K562 (cell line): ENCODE measurements at regions not wholly inside any gene's neighbourhood (a gene's known extent, or its start where the extent isn't known, plus 50 kb on each side); places are given as distances from the start of the nearest gene placed in this dataset.

Source experiments
- BHLHE40 ChIP-seq: IDR thresholded peaks from 2 replicates; pipeline ENCODE4 v1.6.1; 2011; ENCODE audit warnings: low read length, improper control_type of control experiment
- DACH1 ChIP-seq: fragments of 450-650 bp; IDR thresholded peaks from 2 replicates; pipeline ENCODE4 v1.6.1; 2018; ENCODE audit not compliant: partially characterized antibody
- ESRRB ChIP-seq: fragments of 250-450 bp; sonication (Bioruptor Pico); IDR thresholded peaks from 2 replicates; pipeline ENCODE4 v1.5.0; 2020; ENCODE audit warnings: mild to moderate bottlenecking, moderate library complexity, borderline replicate concordance
- FOXM1 ChIP-seq, 2 experiments: fragments of 450-650 bp in 1 of 2; sonication (generic) in 1 of 2; formaldehyde crosslinking in 1 of 2; IDR thresholded peaks; 2 replicates each; pipeline versions ENCODE4 v1.6.1 to v1.9.0; 2017 to 2022; ENCODE audit warnings: low read depth in 2 of 2, mild to moderate bottlenecking in 2 of 2, missing genetic modification reagents in 1 of 2, moderate library complexity in 1 of 2
- NFE2L1 ChIP-seq: fragments of 450-650 bp; IDR thresholded peaks from 2 replicates; pipeline ENCODE4 v1.6.1; 2016; ENCODE audit warnings: missing genetic modification characterization, low read depth, mild to moderate bottlenecking, missing compliant biosample characterization, moderate library complexity, borderline replicate concordance
- POLR2A ChIP-seq: fragments of 450-650 bp; conservative IDR thresholded peaks from 2 replicates; pipeline ENCODE4 v1.6.1; 2016
- RAD21 ChIP-seq, 2 experiments: fragments of 250-450 bp in 1 of 2; fragments of 450-650 bp in 1 of 2; sonication (Bioruptor Pico) in 1 of 2; formaldehyde crosslinking in 1 of 2; IDR thresholded peaks in 1 of 2; conservative IDR thresholded peaks in 1 of 2; 2 replicates each; pipeline versions ENCODE4 v1.4.0 to v1.8.0; 2020 to 2022; ENCODE audit warnings: mild to moderate bottlenecking in 2 of 2, moderate library complexity in 1 of 2
- SMARCE1 ChIP-seq: fragments of 450-650 bp; IDR thresholded peaks from 2 replicates; pipeline ENCODE4 v1.7.1; 2016; ENCODE audit warnings: mild to moderate bottlenecking
- SMC3 ChIP-seq: conservative IDR thresholded peaks from 2 replicates; pipeline ENCODE4 v1.6.1; 2011; ENCODE audit warnings: low read depth, low read length, improper control_type of control experiment; ENCODE audit not compliant: insufficient read depth
- YY1 ChIP-seq, 3 experiments: IDR thresholded peaks; 2 replicates each; pipeline ENCODE4 v1.6.1; 2011; ENCODE audit warnings: low read length in 2 of 3, mild to moderate bottlenecking in 2 of 3, moderate library complexity in 2 of 3, borderline replicate concordance in 1 of 3, control low read depth in 1 of 3, low read depth in 1 of 3; ENCODE audit not compliant: insufficient read depth in 3 of 3, insufficient replicate concordance in 2 of 3, control insufficient read depth in 1 of 3, insufficient read length in 1 of 3; ENCODE audit errors: extremely low read depth in 1 of 3
- ZNF584 ChIP-seq: fragments of 200-800 bp; sonication (Bioruptor generic); IDR thresholded peaks from 2 replicates; pipeline ENCODE4 v1.6.1; 2016; ENCODE audit warnings: low read depth, mild to moderate bottlenecking, missing genetic modification characterization, missing compliant biosample characterization
- TF ChIP-seq, protein P1 (sequence below): sonication (generic); formaldehyde crosslinking; IDR thresholded peaks from 2 replicates; pipeline ENCODE4 v1.8.0; 2022; ENCODE audit warnings: mild to moderate bottlenecking, low read depth, missing genetic modification reagents
- TF ChIP-seq, protein P2 (sequence below): fragments of 450-650 bp; formaldehyde crosslinking; IDR thresholded peaks from 2 replicates; pipeline ENCODE4 v1.4.0; 2022; ENCODE audit warnings: missing genetic modification characterization
- TF ChIP-seq, protein P3 (sequence below): fragments of 450-650 bp; formaldehyde crosslinking; IDR thresholded peaks from 2 replicates; pipeline ENCODE4 v1.4.0; 2020; ENCODE audit warnings: mild to moderate bottlenecking, moderate library complexity
- TF ChIP-seq, protein P4 (sequence below), 3 experiments: IDR thresholded peaks in 2 of 3; conservative IDR thresholded peaks in 1 of 3; 2 replicates each; pipeline ENCODE4 v1.5.1; 2011 to 2012; ENCODE audit warnings: low read length in 3 of 3, mild to moderate bottlenecking in 3 of 3, control low read depth in 2 of 3, improper control_type of control experiment in 1 of 3, inconsistent platforms in 1 of 3, low read depth in 1 of 3, mixed read lengths in 1 of 3, moderate library complexity in 1 of 3; ENCODE audit not compliant: insufficient read depth in 2 of 3

DNA sequence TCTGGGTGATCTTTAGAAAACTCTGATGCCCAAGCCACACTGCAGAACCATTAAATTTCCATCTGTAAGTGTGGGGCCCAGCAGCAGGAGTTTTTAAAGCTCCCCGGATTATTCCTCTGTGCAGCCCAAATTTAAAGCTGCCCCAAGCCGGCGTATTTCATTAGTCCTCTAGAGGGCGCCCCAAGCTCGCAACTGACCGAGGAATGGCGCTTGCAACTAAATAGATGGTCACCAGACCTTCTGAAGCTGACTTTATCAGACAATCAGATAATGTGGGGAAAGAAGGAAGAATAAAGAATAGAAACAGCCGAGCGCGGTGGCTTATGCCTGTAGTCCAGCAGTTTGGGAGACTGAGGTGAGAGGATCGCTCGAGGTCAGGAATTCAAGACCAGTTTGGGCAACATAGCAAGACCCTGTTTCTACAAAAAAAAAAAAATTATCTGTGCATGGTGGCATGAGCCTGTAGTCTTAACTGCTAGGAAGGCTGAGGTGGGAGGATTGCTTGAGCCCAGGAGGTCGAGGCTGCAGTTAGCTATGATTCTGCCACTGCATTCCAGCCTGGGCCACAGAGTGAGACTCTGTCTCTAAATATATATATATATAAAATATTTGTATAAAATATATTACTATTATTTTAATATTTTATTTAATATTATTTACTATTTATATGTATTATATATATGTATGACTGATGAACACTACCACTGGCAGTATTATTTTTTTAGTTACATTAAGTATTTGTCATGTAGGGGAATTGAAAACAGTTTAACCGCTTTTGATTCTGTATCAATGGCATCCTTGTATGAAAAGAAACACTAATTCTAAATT is 56.0 kb downstream of the OTOR start (continued):
- TF ChIP-seq, protein P1, sequence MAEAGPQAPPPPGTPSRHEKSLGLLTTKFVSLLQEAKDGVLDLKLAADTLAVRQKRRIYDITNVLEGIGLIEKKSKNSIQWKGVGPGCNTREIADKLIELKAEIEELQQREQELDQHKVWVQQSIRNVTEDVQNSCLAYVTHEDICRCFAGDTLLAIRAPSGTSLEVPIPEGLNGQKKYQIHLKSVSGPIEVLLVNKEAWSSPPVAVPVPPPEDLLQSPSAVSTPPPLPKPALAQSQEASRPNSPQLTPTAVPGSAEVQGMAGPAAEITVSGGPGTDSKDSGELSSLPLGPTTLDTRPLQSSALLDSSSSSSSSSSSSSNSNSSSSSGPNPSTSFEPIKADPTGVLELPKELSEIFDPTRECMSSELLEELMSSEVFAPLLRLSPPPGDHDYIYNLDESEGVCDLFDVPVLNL (CRISPR knock-in tag) = no peak
- TF ChIP-seq ESRRB (CRISPR knock-in tag) = no peak
- TF ChIP-seq YY1 (IDR thresholded peaks at IDR 0.05; ENCODE audit: borderline replicate concordance in 1 of 3, control insufficient read depth in 1 of 3, extremely low read depth in 1 of 3, insufficient read depth in 3 of 3, insufficient read length in 1 of 3, insufficient replicate concordance in 2 of 3, low read depth in 1 of 3, low read length in 2 of 3) = peak in 1 of 3 experiments; percentile 39
- no peak for TF ChIP-seq DACH1
- TF ChIP-seq RAD21 (CRISPR knock-in tag; conservative IDR thresholded peaks at IDR 0.05 in 1 of 2, IDR thresholded peaks at IDR 0.05 in 1 of 2) = peak; percentile 58 to 65
- no peak for TF ChIP-seq NFE2L1 (tag)
- TF ChIP-seq, protein P2, sequence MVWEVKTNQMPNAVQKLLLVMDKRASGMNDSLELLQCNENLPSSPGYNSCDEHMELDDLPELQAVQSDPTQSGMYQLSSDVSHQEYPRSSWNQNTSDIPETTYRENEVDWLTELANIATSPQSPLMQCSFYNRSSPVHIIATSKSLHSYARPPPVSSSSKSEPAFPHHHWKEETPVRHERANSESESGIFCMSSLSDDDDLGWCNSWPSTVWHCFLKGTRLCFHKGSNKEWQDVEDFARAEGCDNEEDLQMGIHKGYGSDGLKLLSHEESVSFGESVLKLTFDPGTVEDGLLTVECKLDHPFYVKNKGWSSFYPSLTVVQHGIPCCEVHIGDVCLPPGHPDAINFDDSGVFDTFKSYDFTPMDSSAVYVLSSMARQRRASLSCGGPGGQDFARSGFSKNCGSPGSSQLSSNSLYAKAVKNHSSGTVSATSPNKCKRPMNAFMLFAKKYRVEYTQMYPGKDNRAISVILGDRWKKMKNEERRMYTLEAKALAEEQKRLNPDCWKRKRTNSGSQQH (CRISPR knock-in tag) = no peak
- TF ChIP-seq SMARCE1 = no peak
- no peak for TF ChIP-seq FOXM1 (IDR thresholded peaks at IDR 0.05; ENCODE audit: low read depth)
- no peak for TF ChIP-seq FOXM1 (CRISPR knock-in tag; IDR thresholded peaks at IDR 0.05; ENCODE audit: low read depth)
- TF ChIP-seq, protein P3, sequence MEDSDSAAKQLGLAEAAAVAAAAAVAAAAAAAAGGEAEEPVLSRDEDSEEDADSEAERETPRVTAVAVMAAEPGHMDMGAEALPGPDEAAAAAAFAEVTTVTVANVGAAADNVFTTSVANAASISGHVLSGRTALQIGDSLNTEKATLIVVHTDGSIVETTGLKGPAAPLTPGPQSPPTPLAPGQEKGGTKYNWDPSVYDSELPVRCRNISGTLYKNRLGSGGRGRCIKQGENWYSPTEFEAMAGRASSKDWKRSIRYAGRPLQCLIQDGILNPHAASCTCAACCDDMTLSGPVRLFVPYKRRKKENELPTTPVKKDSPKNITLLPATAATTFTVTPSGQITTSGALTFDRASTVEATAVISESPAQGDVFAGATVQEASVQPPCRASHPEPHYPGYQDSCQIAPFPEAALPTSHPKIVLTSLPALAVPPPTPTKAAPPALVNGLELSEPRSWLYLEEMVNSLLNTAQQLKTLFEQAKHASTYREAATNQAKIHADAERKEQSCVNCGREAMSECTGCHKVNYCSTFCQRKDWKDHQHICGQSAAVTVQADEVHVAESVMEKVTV (CRISPR knock-in tag) = 0 out of 2 replicates have a peak, but pooled peaks have one; percentile 13
- peak; percentile 48; the same call in 1 of the 2 replicates for TF ChIP-seq BHLHE40
- TF ChIP-seq, protein P4, sequence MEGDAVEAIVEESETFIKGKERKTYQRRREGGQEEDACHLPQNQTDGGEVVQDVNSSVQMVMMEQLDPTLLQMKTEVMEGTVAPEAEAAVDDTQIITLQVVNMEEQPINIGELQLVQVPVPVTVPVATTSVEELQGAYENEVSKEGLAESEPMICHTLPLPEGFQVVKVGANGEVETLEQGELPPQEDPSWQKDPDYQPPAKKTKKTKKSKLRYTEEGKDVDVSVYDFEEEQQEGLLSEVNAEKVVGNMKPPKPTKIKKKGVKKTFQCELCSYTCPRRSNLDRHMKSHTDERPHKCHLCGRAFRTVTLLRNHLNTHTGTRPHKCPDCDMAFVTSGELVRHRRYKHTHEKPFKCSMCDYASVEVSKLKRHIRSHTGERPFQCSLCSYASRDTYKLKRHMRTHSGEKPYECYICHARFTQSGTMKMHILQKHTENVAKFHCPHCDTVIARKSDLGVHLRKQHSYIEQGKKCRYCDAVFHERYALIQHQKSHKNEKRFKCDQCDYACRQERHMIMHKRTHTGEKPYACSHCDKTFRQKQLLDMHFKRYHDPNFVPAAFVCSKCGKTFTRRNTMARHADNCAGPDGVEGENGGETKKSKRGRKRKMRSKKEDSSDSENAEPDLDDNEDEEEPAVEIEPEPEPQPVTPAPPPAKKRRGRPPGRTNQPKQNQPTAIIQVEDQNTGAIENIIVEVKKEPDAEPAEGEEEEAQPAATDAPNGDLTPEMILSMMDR (IDR thresholded peaks at IDR 0.05 in 2 of 3, conservative IDR thresholded peaks at IDR 0.05 in 1 of 3; ENCODE audit: insufficient read depth in 2 of 3, low read depth in 1 of 3, low read length in 3 of 3) = peak; percentile 69 to 82 (median 73)
- no peak for TF ChIP-seq ZNF584 (CRISPR knock-in tag)
- TF ChIP-seq POLR2A = no peak
- TF ChIP-seq SMC3 = peak; percentile 46; the same call in 1 of the 2 replicates
